ENCODE measurements at regions not wholly inside any gene's neighbourhood (a gene's known extent, or its start where the extent isn't known, plus 50 kb on each side); places are given as distances from the start of the nearest gene placed in this dataset.

- Histone ChIP-seq H3K18ac (ENCODE audit: low read length) (no peak overlapping the region), H3K56ac (ENCODE audit: low read length) (no peak overlapping the region), H3K23ac (ENCODE audit: low read length) (no peak overlapping the region), H2BK15ac (replicated peaks; ENCODE audit: low read depth) (no peak overlapping the region), H4K8ac (ENCODE audit: low read depth, low read length) (no peak overlapping the region), H3K4me1 (ENCODE audit: control insufficient read depth, low read depth, low read length) (no peaks in the 10 kb centered on the region), H4K5ac (ENCODE audit: low read length) (no peak overlapping the region), H3K79me2 (ENCODE audit: control insufficient read depth, insufficient read depth, low read length) (no peaks in the 10 kb centered on the region), H3K36me3 (ENCODE audit: control insufficient read depth, insufficient read depth, low read length) (no peaks in the 10 kb centered on the region), H3K4ac (ENCODE audit: low read depth, low read length) (no peak overlapping the region), H3K9ac (ENCODE audit: low read length) (no peak overlapping the region), H2BK120ac (ENCODE audit: low read depth, low read length) (peak overlapping the region; percentile 23), H3K79me1 (ENCODE audit: low read length) (no peaks in the 10 kb centered on the region), H3K27me3 (ENCODE audit: insufficient read depth, low read length, poor library complexity) (no peaks in the 10 kb centered on the region), H3K4me2 (ENCODE audit: low read length) (no peak overlapping the region), H2BK5ac (ENCODE audit: low read length) (no peak overlapping the region), H3K4me3 (ENCODE audit: low read length) (no peak overlapping the region), H3K27ac (ENCODE audit: low read depth, low read length) (no peak overlapping the region), H2AK5ac (ENCODE audit: low read length) (no peak overlapping the region)
- WGBS (ENCODE audit: extremely low coverage, insufficient coverage, low lambda C conversion rate): no CpG with 5 or more reads among the region's 4 CpGs
- no peak for DNase-seq
Observed at GRCh38 chr12:38502415-38502814, 185.8 kb downstream of the ALG10B start.

- no peak for DNase-seq
- Histone ChIP-seq H3K27ac (ENCODE audit: low read depth, low read length) (no peak overlapping the region), H2AK5ac (ENCODE audit: low read length) (no peak overlapping the region), H4K5ac (ENCODE audit: low read length) (no peak overlapping the region), H2BK15ac (replicated peaks; ENCODE audit: low read depth) (no peak overlapping the region), H2BK5ac (ENCODE audit: low read length) (no peak overlapping the region), H3K4me1 (ENCODE audit: control insufficient read depth, low read depth, low read length) (no peaks in the 10 kb centered on the region), H2BK120ac (ENCODE audit: low read depth, low read length) (no peak overlapping the region), H3K56ac (ENCODE audit: low read length) (no peak overlapping the region), H3K4me2 (ENCODE audit: low read length) (no peak overlapping the region), H3K18ac (ENCODE audit: low read length) (no peak overlapping the region), H3K4me3 (ENCODE audit: low read length) (no peak overlapping the region), H3K4ac (ENCODE audit: low read depth, low read length) (no peak overlapping the region), H3K79me1 (ENCODE audit: low read length) (no peaks in the 10 kb centered on the region), H3K9ac (ENCODE audit: low read length) (no peak overlapping the region), H4K8ac (ENCODE audit: low read depth, low read length) (no peak overlapping the region), H3K27me3 (ENCODE audit: insufficient read depth, low read length, poor library complexity) (no peaks in the 10 kb centered on the region), H3K36me3 (ENCODE audit: control insufficient read depth, insufficient read depth, low read length) (no peaks in the 10 kb centered on the region), H3K23ac (ENCODE audit: low read length) (no peak overlapping the region), H3K79me2 (ENCODE audit: control insufficient read depth, insufficient read depth, low read length) (no peaks in the 10 kb centered on the region)
- no CpG with 5 or more reads among the region's 7 CpGs for WGBS (ENCODE audit: extremely low coverage, insufficient coverage, low lambda C conversion rate)
Observed at GRCh38 chr12:38507839-38508238, 191.3 kb downstream of the ALG10B start.

GRCh38 chr12:38508246-38508645, 191.7 kb downstream of the ALG10B start:
- no peak overlapping the region for H3K9ac ChIP-seq (ENCODE audit: low read length)
- no peak overlapping the region for H3K4me3 ChIP-seq (ENCODE audit: low read length)
- H3K27ac ChIP-seq (ENCODE audit: low read depth, low read length): no peak overlapping the region
- no peak overlapping the region for H3K18ac ChIP-seq (ENCODE audit: low read length)
- no peaks in the 10 kb centered on the region for H3K4me1 ChIP-seq (ENCODE audit: control insufficient read depth, low read depth, low read length)
- WGBS (ENCODE audit: extremely low coverage, insufficient coverage, low lambda C conversion rate): no CpG with 5 or more reads among the region's 5 CpGs
- no peak overlapping the region for H3K4ac ChIP-seq (ENCODE audit: low read depth, low read length)
- DNase-seq: peak; percentile 24
- H3K23ac ChIP-seq (ENCODE audit: low read length): no peak overlapping the region
- H2BK5ac ChIP-seq (ENCODE audit: low read length): no peak overlapping the region
- H3K4me2 ChIP-seq (ENCODE audit: low read length): no peak overlapping the region
- H3K79me2 ChIP-seq (ENCODE audit: control insufficient read depth, insufficient read depth, low read length): no peaks in the 10 kb centered on the region
- no peak overlapping the region for H2BK15ac ChIP-seq (replicated peaks; ENCODE audit: low read depth)
- no peak overlapping the region for H2BK120ac ChIP-seq (ENCODE audit: low read depth, low read length)
- H3K56ac ChIP-seq (ENCODE audit: low read length): no peak overlapping the region
- H3K36me3 ChIP-seq (ENCODE audit: control insufficient read depth, insufficient read depth, low read length): no peaks in the 10 kb centered on the region
- no peak overlapping the region for H4K8ac ChIP-seq (ENCODE audit: low read depth, low read length)
- H2AK5ac ChIP-seq (ENCODE audit: low read length): no peak overlapping the region
- H3K27me3 ChIP-seq (ENCODE audit: insufficient read depth, low read length, poor library complexity): no peaks in the 10 kb centered on the region
- no peaks in the 10 kb centered on the region for H3K79me1 ChIP-seq (ENCODE audit: low read length)
- H4K5ac ChIP-seq (ENCODE audit: low read length): no peak overlapping the region

- H3K4me3 ChIP-seq (ENCODE audit: low read length): no peak overlapping the region
- H3K79me1 ChIP-seq (ENCODE audit: low read length): no peaks in the 10 kb centered on the region
- no peak overlapping the region for H2AK5ac ChIP-seq (ENCODE audit: low read length)
- no peak overlapping the region for H4K5ac ChIP-seq (ENCODE audit: low read length)
- H2BK120ac ChIP-seq (ENCODE audit: low read depth, low read length): no peak overlapping the region
- no peaks in the 10 kb centered on the region for H3K79me2 ChIP-seq (ENCODE audit: control insufficient read depth, insufficient read depth, low read length)
- no peak overlapping the region for H2BK5ac ChIP-seq (ENCODE audit: low read length)
- H3K4me1 ChIP-seq (ENCODE audit: control insufficient read depth, low read depth, low read length): no peaks in the 10 kb centered on the region
- H3K4me2 ChIP-seq (ENCODE audit: low read length): no peak overlapping the region
- H3K27ac ChIP-seq (ENCODE audit: low read depth, low read length): no peak overlapping the region
- no peaks in the 10 kb centered on the region for H3K27me3 ChIP-seq (ENCODE audit: insufficient read depth, low read length, poor library complexity)
- DNase-seq: no peak
- H3K36me3 ChIP-seq (ENCODE audit: control insufficient read depth, insufficient read depth, low read length): no peaks in the 10 kb centered on the region
- H3K9ac ChIP-seq (ENCODE audit: low read length): no peak overlapping the region
- no peak overlapping the region for H3K4ac ChIP-seq (ENCODE audit: low read depth, low read length)
- H3K56ac ChIP-seq (ENCODE audit: low read length): no peak overlapping the region
- H3K23ac ChIP-seq (ENCODE audit: low read length): no peak overlapping the region
- no peak overlapping the region for H4K8ac ChIP-seq (ENCODE audit: low read depth, low read length)
- H2BK15ac ChIP-seq (replicated peaks; ENCODE audit: low read depth): no peak overlapping the region
- H3K18ac ChIP-seq (ENCODE audit: low read length): no peak overlapping the region
Observed at GRCh38 chr12:38515912-38516311, 199.3 kb downstream of the ALG10B start.

GRCh38 chr12:38516418-38516817, 199.8 kb downstream of the ALG10B start:
- no peak overlapping the region for H2AK5ac ChIP-seq (ENCODE audit: low read length)
- H3K27ac ChIP-seq (ENCODE audit: low read depth, low read length): no peak overlapping the region
- no peak overlapping the region for H3K23ac ChIP-seq (ENCODE audit: low read length)
- no peak overlapping the region for H2BK5ac ChIP-seq (ENCODE audit: low read length)
- no peaks in the 10 kb centered on the region for H3K79me2 ChIP-seq (ENCODE audit: control insufficient read depth, insufficient read depth, low read length)
- H3K4me1 ChIP-seq (ENCODE audit: control insufficient read depth, low read depth, low read length): no peaks in the 10 kb centered on the region
- no peak for DNase-seq
- H2BK15ac ChIP-seq (replicated peaks; ENCODE audit: low read depth): no peak overlapping the region
- no peak overlapping the region for H3K9ac ChIP-seq (ENCODE audit: low read length)
- H4K8ac ChIP-seq (ENCODE audit: low read depth, low read length): no peak overlapping the region
- no peak overlapping the region for H3K4me2 ChIP-seq (ENCODE audit: low read length)
- no peak overlapping the region for H3K56ac ChIP-seq (ENCODE audit: low read length)
- H4K5ac ChIP-seq (ENCODE audit: low read length): no peak overlapping the region
- no peak overlapping the region for H2BK120ac ChIP-seq (ENCODE audit: low read depth, low read length)
- no peaks in the 10 kb centered on the region for H3K36me3 ChIP-seq (ENCODE audit: control insufficient read depth, insufficient read depth, low read length)
- no peak overlapping the region for H3K18ac ChIP-seq (ENCODE audit: low read length)
- H3K27me3 ChIP-seq (ENCODE audit: insufficient read depth, low read length, poor library complexity): no peaks in the 10 kb centered on the region
- WGBS (ENCODE audit: extremely low coverage, insufficient coverage, low lambda C conversion rate): no CpG with 5 or more reads among the region's 2 CpGs
- no peak overlapping the region for H3K4me3 ChIP-seq (ENCODE audit: low read length)
- no peak overlapping the region for H3K4ac ChIP-seq (ENCODE audit: low read depth, low read length)
- H3K79me1 ChIP-seq (ENCODE audit: low read length): no peaks in the 10 kb centered on the region

GRCh38 chr12:38523920-38524319, 207.3 kb downstream of the ALG10B start:
- Histone ChIP-seq H3K27me3 (ENCODE audit: insufficient read depth, low read length, poor library complexity) (no peaks in the 10 kb centered on the region), H3K4me2 (ENCODE audit: low read length) (no peak overlapping the region), H4K5ac (ENCODE audit: low read length) (no peak overlapping the region), H2AK5ac (ENCODE audit: low read length) (no peak overlapping the region), H2BK120ac (ENCODE audit: low read depth, low read length) (no peak overlapping the region), H3K79me2 (ENCODE audit: control insufficient read depth, insufficient read depth, low read length) (no peaks in the 10 kb centered on the region), H3K9ac (ENCODE audit: low read length) (no peak overlapping the region), H3K27ac (ENCODE audit: low read depth, low read length) (no peak overlapping the region), H3K23ac (ENCODE audit: low read length) (no peak overlapping the region), H3K36me3 (ENCODE audit: control insufficient read depth, insufficient read depth, low read length) (no peaks in the 10 kb centered on the region), H3K4me1 (ENCODE audit: control insufficient read depth, low read depth, low read length) (no peaks in the 10 kb centered on the region), H3K56ac (ENCODE audit: low read length) (no peak overlapping the region), H3K18ac (ENCODE audit: low read length) (no peak overlapping the region), H3K79me1 (ENCODE audit: low read length) (no peaks in the 10 kb centered on the region), H4K8ac (ENCODE audit: low read depth, low read length) (no peak overlapping the region), H3K4ac (ENCODE audit: low read depth, low read length) (no peak overlapping the region), H3K4me3 (ENCODE audit: low read length) (no peak overlapping the region), H2BK5ac (ENCODE audit: low read length) (no peak overlapping the region), H2BK15ac (replicated peaks; ENCODE audit: low read depth) (no peak overlapping the region)
- no peak for DNase-seq
